Tibial nerve (tissue), 3 donors: ENCODE measurements at regions not wholly inside any gene's neighbourhood (a gene's known extent, or its start where the extent isn't known, plus 50 kb on each side); places are given as distances from the start of the nearest gene placed in this dataset.

Experiments used
- CTCF ChIP-seq, 5 experiments: fragments of 200-600 bp in 3 of 5; fragments of 450-650 bp in 2 of 5; sonication (generic) in 3 of 5; IDR thresholded peaks; one replicate each; pipeline ENCODE4 v1.5.1; 2016 to 2019; ENCODE audit warnings: antibody characterized with exemption in 5 of 5, mild to moderate bottlenecking in 3 of 5, moderate library complexity in 2 of 5
- POLR2A ChIP-seq, 2 donors: fragments of 450-650 bp; IDR thresholded peaks; one replicate each; pipeline ENCODE4 v1.6.1; 2017; ENCODE audit warnings: antibody characterized with exemption in 2 of 2, mild to moderate bottlenecking in 2 of 2, moderate library complexity in 2 of 2

DNA sequence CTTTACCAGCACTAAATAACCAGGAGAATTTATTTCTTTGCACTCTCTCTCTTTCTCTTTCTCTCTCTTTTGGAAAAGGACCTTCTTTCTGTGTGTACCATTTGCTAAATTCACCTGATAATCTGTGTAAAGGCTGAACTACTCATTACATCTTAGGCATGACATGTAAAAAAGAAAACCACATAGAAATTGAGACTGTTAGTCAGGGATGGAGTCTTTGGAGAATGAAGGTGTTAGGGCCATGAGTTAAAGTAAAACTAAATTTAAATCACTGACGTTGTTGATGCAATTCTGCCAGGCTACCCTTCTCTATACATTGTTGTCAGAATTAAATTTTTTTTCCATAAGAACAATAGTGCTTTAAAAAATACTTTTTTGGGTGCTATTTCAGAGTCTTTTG, 263.3 kb downstream of the PTEN start:
- TF ChIP-seq CTCF (IDR thresholded peaks at IDR 0.05) (no peak), POLR2A (IDR thresholded peaks at IDR 0.05) (no peak)
